ENCODE measurements at regions not wholly inside any gene's neighbourhood (a gene's known extent, or its start where the extent isn't known, plus 50 kb on each side); places are given as distances from the start of the nearest gene placed in this dataset.

DNA sequence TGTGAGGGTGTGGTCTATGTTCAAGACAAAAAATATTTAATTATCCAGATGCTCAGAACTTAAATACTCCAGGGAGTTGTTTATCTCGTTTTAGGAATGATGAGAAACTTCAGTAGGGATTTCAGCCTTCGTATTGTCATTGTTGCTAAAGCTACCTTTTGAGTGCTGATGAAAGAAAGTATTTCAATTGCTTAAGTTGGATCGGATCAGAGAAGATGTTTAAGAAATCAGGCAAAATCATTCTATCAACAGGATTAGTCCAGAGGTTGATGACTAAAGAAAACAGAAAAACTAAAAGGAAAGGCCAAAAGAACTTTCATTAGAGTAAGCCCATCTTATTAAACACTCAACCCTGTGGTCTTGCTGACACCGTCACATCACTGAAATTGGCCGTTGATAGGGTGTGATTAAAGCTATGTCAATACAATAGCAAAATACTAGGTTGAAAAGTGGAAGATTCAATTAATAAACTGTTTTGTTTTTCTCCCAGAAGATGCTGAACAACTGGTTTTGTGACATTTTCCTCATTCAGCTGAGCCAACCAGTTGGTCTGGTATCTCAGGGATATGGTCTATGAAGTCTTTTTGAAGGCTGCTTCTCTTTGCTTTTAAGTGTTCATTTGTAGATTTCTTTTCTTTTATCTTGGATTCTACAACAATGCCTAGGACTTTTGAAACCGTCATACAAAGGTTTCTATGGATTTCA lies 551.7 kb downstream of the SLC4A3 start:
- no peak for DNase-seq

DNA sequence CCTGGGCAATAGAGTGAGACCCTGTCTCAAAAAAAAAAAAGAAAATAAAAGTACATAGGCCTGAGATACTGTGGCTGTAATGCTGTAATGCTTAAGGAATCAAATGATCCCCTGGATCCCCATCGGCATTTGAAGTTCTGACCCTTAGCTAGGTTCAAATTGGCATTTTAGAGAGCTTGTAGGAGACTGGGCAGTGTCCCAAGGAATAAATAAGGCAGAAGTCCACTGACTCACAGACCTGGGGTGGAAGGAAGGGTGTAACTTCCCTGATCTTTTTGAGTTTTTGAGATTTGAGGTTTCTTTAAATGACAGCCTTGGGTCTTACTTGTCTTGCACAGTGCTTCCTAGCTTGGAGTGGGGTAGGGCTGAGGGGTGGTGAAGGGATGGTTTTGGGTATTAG lies 553.7 kb downstream of the SLC4A3 start:
- DNase-seq = no peak

DNA sequence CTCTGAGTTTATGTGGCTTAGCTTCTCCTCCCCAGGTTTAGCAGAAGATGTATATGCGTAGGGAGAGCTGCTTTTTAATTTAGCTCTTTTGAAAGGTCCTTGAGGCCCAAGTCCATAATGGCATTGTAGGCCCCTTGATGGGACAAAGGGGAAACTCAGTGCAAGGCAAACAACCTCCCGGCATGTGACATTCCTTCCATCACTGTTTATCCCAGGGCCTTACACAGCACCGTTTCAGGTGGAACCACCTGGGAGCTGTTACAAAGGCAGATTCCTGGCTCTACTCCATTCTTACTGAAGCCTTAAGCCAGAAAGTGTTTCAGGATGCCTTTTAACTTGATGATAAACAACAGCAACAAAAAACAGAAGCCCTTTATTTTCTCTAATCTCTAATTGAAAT lies 555.4 kb downstream of the SLC4A3 start:
- no peak for DNase-seq

DNA sequence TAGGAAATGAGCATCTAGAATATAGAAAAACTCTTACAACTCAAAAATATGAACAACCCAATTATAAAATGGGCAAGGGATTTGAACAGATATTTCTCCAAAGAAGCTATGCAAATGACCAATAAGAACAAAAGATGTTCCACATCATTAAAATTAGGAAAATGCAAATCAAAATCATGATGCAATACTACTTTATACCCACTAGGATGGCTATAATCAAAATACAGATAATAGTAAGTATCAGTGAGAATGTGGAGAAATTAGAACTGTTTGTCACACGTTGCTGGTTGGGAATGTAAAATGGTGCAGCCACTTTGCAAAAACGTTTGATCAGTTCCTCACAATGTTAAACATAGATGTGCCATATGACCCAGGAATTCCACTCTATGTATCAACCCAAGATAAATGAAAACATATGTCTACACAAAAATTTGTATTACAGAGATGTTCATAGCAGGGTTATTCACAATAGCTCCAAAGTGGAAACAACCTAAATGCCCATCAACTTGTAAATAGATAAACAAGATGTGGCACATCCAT lies 558.4 kb downstream of the SLC4A3 start:
- DNase-seq = no peak

DNA sequence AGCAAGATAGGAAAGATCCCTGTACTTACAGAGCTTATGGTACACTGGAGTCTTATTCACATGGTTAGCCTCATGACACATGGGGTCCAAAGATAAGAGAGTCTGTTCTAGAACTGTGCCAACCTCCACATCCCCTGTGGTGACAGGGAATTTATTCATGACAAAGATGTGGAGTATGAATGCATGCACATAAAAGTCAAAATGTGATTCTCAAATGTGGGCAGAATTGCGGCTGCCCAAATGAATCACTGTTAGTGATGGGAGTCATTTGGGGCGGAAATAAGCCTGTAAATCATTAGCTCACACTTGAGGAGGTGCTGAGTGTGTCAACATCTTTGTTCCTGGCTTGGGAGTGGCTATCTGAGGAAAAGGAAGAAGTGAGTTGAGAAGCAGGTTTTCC lies 560.6 kb downstream of the SLC4A3 start:
- no peak for DNase-seq

DNA sequence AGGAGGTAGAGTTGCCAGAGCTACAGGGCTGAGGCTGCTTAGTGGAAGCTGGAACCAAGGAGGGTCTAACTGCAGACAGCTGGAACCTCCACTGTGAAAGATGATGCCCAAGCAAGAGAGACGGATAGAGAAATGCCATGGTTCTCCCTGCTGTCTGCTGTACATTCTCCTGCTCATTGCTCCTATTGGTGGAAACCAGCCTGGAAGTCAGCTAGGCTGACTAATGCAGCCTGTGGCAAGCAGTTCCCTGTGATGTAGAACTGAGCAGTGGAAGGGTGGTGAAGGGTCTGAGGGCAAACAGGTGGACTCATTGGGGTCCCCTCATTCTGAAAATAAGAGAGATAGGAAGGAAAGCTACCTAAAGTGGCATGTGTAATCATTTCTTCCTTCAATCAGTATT lies 563.6 kb downstream of the SLC4A3 start:
- no peak for DNase-seq

DNA sequence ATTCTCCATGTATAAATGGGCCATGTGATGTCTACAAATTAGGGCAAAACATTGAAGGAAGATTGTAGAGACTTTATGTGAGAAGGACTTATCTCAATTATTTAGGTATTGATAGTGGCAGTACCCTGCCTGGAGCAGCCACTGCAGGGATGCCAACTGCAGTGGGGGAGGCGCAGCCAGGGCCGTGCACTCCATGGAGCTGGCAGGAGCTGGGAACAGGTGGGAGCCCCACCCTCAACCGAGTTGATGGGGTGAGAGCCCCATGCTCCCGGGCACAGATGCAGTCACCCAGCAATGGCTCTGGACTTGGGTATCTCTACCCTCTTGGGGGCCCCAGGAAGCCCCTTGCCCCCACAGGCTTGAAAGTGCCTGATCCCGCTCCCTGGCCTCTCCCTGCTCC lies 564.3 kb downstream of the SLC4A3 start:
- no peak for DNase-seq

DNA sequence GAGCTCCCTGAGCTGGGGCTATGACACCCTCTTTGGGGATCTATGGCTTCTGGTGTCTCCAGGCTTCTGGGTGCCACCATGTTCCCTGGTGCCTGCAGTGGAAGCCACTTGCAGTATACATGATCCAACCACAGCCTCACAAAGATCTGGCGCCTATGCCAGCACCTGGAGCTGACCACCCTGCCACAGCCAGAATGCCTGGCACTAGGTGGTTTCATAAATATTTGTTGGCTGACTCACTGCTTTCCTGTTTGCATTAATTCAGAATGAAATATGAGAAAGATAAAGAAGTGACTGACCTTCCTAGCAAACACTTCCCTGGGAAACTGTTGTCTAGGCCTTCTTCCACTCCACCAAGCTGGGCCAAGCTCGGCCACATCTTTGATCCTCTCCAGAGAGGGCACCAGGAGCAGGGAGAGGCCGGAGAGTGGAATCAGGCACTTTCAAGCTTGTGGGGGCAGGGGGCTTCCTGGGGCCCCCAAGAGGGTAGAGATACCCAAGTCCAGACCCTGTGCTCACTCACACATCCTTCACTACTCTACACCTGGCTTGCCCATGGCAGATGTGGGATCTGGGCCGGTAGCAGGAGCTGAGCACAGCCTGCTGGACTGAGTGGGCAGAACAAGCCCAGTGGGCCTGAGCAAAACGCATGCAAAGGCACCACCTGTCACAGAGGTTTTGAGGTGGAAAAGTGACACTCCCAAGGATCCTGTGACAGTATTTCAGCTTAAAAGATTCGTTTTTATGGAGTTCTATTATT lies 565.7 kb downstream of the SLC4A3 start:
- no peak for DNase-seq

DNA sequence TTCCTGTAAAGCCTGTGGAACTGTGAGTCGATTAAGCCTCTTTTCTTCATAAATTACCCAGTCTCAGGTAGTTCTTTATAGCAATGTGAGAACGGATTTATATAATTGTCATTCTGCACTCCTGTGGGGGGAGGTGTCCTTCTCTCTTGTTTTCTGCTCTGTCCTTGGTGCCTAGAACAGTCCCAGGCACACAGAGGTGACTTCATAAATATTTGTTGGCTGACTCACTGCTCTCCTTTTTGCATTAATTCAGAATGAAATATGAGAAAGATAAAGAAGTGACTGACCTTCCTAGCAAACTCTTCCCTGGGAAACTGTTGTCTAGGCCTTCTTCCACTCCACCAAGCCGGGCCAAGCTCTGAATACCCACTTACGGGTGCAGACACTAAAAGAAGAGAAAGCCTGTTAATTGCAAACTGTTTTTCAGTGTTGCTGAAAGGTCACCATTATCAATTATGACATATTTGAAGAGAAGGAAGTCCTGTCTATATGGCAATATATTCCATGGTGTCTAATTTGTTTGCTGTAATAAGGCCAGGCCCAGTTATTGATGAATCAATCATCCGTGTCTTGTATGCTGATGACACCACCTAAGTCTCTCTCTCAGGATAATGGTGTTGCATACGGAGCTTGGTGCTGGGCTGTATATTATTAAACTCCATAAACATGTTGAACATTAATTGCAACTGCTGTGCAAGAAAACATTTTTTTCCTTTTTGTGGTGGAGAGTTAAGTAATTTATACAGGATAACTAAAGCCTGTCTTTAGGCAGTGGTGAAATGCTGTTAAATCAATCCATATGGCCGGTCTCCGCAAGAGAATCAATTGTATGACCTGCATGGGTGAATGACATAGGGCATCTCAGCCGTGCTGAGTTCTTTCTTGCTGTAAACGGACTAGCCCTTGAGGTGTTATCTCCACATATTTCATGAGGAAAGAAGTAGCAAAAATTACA lies 567.5 kb downstream of the SLC4A3 start:
- no peak for DNase-seq

DNA sequence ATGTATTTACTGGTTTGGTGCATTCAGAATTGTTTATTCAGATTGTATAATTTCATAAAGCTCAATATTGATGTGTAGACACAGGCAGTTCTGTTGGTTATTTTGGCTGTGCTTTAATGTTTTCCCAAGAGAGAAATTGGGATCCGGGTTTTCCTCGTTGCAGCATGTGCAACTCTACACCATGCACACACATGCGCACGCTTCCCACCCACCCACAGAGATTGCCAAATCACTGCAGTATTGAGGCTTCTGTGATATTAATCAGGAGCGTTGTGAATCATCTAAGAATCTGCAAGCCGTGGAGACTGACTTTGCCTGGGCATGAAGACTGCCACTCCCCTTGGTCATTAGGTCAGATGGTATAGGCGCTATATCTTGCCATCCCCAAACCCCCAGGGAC lies 571.5 kb downstream of the SLC4A3 start:
- DNase-seq = no peak

DNA sequence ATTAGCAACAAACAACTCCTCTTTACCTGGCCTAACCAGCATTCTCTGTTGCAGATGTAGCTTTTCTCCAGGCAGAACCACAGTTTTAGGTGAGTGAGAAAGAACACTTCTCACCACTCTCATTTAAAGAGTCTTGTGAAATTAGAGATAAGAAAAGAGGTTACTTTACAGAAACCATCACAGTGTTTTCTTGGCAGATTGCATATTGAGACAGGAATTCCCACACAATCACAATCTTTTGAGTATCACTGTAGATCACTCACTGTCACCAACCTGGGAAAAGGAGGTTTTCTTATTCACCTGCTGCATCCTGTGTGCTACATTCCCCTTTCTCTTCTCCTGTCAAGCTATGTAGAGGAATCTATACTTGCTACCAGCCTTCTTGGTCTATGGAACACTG lies 574.6 kb downstream of the SLC4A3 start:
- DNase-seq = no peak

DNA sequence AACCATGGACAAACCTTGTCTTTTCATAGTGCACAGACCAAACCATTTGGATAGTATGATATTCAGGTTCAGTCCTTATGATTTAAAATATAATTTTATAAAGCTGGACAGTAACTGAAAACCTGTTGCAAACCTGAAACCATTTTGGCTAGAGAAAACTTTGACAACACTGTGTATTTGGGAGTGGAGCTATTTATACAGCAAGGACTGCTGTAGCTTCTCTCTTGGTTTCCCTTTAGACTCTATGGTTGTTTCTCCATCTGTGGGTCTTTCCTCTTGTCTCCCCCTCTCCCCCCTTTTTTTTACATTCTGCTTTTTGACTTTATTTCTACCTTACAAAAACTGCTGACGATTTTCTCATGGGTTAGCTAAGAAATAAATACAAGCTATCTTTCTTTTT lies 581.7 kb downstream of the SLC4A3 start:
- no peak for DNase-seq

DNA sequence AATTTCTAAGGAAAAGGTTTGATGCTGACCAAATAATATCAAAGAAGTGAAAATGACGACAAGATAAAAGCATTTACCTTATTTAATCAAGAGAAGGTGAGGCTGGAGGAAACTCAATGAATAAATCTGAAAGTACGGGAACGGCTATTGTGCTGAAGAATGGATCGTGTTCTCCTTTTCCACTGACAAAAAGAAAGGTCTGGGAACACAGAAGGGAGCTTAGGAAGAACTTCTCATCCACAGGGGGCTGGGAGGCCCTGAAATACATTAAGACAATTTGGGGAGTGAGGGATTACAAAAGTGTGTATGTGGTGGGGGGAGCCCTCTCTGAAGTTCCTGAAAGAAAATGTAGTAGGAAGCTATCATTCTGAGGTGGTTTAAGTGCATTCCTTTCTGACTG lies 582.3 kb downstream of the SLC4A3 start:
- no peak for DNase-seq

DNA sequence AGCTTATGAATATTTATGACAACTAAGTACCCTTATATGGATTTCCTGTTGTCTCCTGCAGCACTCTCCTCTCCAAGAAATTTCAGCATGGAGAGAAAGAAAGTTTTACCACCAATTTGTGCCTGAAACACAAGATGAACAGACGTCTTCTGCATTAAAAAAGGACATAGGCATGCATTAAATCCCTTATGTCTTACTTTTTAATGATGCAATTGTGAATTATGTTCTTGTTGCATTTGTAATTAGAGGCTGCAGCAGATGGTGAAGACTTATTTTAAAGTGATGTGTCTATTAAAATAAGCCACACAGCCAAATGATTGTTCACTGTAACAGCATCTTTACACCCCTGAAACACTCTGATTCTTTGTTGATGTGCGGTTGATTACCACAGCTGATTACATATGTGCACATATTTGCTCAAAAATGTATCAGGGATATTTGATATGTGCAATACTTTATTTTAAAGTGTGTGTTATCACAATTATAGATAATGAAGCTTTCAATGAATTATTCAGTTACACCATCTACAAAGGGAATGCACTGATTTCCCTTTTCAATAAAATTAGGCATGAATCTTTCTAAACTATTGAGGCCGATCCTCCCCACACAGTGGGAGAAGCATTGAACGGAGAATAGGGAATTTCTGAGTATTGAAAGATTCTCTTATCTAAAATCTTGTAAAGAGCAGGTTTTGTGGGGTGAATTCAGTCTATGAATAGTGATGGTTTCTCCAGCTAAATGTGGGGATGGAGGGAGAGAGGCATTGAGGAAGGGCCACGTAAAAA lies 585.1 kb downstream of the SLC4A3 start:
- no peak for DNase-seq

DNA sequence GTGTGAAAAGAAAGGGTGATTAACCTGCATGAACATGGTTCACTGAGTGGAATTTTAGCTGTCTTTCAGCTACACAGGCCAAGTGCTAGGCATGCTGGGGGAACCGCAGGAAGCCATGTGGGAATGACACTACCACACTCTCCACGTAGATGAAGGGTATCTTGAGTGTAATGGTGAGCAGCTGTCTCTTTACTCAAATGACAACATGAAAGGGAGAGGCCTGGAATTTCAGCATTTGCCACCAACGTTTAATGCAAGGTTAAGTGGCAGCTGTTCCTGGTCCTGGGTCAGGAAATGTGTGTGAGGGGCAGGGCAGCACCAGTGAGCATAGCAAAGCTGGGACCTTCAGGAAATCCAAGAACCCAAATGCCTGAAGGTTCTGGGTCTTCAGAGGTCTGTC lies 588.4 kb downstream of the SLC4A3 start:
- DNase-seq = no peak

DNA sequence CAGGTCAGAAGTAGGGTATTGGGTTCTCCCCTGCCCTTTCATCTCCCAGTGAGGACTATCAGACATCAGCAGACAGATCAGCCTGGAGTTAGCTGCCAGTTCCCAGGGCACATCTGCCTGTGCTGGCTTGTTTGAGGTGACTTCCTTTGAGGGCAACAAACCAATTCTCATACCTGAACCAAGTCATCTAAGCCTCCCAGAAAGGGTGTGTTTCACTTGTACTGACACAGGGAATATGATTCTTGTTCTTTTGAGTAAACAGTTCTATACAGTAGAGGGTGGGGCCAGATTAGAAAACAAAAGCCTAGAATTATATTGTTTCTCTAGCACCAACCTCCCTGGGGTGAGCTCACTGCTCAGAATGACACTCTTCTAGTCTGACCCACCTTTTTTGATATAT lies 591.9 kb downstream of the SLC4A3 start:
- DNase-seq = no peak

DNA sequence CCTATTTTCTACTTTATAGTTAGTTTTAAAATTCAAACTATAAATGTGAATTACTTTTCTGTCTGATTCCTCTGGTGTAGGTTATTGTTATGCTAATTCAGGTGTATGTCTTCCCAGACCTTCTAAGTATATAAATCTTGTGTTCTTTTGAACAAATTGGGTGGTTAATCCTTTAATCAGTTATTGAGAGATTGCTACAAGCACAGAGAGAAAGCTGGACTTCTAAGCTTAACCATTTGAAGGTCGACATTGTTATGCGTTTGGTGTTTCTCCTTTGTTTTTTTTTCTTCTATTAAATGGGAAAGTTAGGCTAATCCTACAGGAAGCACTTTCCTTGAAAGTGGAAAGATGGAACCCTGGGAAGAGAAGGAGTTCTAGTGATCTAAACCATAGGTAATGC lies 592.6 kb downstream of the SLC4A3 start:
- DNase-seq = no peak

DNA sequence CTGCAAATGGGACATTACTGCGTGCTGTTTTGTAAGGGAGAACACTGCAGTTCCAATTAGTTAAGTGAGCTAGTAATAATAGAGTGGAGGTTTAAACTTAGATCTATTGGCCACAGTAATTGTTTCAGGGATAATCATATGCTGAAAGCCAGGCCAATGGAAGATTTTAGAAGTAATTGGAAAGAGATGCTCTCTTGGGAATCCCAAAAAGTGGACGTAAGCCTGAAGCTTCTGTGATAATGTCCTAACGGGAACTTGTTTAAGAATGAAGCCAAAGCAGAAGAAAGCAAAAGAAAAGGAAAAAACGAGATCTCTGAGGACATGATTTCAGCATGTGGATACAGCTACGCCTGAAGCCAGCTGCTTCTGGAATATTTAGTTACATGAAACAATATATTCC lies 594.6 kb downstream of the SLC4A3 start:
- no peak for DNase-seq

DNA sequence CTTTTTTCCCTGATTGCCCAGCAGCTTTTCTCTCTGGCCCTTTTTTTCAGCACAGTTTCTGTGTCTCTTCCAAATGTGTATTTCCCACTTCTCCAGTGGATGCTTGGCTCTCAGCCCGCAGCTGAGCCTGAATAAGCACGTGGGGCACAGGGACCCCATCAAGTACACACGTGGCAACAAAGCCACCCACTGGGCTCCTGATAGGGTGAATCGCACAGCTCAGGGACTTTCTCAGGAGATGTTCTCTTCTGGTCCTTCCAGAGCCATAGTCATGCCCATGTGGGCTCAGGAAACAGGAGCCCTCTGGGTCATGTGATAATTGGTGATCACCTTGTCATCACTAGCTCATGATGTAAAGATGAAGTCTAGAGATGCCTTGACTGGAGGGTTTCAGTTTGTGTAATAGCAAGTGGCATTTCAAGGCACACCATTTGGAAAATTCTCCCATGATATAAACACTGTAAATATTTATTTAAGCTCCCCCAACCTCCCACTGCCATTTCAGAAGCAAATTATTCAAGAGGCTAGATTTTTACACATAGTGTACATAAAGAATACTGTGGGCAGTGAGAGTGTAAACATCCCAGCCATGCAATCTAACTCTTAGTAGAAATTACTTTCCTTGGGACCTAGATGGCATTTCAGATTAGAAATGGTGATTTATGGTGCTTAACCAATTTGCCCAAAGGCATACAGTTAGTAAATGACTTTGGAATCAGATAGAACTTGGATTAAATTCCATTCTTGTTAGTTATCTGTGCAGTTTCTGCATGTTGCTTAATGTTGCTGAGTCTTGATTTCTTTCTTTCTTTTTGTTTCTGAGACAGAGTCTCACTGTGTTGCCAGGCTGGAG lies 597.5 kb downstream of the SLC4A3 start:
- no peak for DNase-seq

DNA sequence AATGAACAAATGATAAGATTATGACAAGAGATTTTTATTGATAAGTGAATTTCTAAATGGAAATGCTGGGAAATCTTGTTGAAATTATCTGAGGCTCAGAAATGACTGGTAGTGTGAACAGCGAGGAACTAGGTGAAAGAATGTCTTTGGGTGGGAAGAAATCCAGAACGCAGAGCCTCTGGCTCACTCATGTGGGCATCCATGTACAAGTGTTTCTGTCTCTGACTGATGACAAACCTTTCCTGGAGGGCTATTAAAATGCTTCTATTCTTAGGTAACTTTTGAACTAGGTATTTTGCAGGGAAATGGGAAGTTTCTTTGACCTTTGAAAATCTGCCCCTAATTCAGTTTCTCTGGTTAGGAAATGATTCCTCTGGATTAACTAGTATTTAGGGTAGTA lies 598.6 kb downstream of the SLC4A3 start:
- DNase-seq = no peak

DNA sequence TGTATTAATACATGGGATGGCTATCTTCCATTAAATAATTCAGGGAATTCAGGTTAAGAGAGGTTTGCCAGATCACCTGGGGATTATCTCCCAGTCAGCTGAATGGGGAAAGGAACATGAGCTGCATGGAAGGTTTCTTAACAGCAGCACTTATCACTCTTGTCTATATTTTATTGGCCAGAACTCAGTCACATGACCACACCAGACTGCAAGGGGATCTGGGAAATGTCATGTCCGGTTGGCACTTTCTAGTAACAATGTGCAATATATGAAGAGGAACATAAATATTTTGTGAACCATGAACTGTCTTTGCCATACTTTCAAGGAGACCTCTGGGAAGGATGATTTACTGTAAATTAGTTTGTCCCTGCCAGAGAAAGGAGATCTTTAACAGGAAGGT lies 599.1 kb downstream of the SLC4A3 start:
- no peak for DNase-seq

Data from inflammatory macrophage (primary cell).